ENCODE measurements at regions not wholly inside any gene's neighbourhood (a gene's known extent, or its start where the extent isn't known, plus 50 kb on each side); places are given as distances from the start of the nearest gene placed in this dataset.
A peak's percentile ranks its signal among the peaks of the same experiment; 100 is the strongest.

GRCh38 chrX:115373308-115373707, 83.8 kb downstream of the LUZP4 start:
- Histone ChIP-seq H4K20me1 (ENCODE audit: control insufficient read depth, extremely low read depth, insufficient read depth, low read length) (no peaks in the 10 kb centered on the region), H3K4me1 (ENCODE audit: control insufficient read depth, extremely low read depth, insufficient read depth, low read length) (peaks cover 3% of the 10 kb centered on the region), H3K27me3 (ENCODE audit: control insufficient read depth, insufficient read depth, low read length) (no peaks in the 10 kb centered on the region), H3K4me3 (replicated peaks in 1 of 4; ENCODE audit: control extremely low read depth in 1 of 4, insufficient read depth in 1 of 4, low read depth in 3 of 4, low read length in 4 of 4) (no peak overlapping the region), H3K79me2 (ENCODE audit: control insufficient read depth, insufficient read depth, low read length) (no peaks in the 10 kb centered on the region), H3K9me3 (ENCODE audit: control insufficient read depth, insufficient read depth, low read depth, low read length) (no peaks in the 10 kb centered on the region), H3K36me3 (ENCODE audit: control insufficient read depth, insufficient read depth, low read length) (no peaks in the 10 kb centered on the region), H3K4me2 (ENCODE audit: extremely low read depth, insufficient read depth, low read length) (no peak overlapping the region), H3K27ac (ENCODE audit: insufficient read depth, low read length) (no peak overlapping the region), H3K9ac (ENCODE audit: insufficient read depth, low read length) (no peak overlapping the region), H2AFZ (ENCODE audit: low read length) (no peak overlapping the region)
- DNase-seq (ENCODE audit: low read depth in 2 of 2), result no peak
- no peak for TF ChIP-seq CTCF (conservative IDR thresholded peaks at IDR 0.05 in 1 of 2, IDR thresholded peaks at IDR 0.05 in 1 of 2; ENCODE audit: low read depth in 1 of 2, low read length in 2 of 2)
- TF ChIP-seq EZH2 (IDR thresholded peaks at IDR 0.05; ENCODE audit: low read length, missing control alignments), result no peak

GRCh38 chrX:115378471-115378870, 89.0 kb downstream of the LUZP4 start:
- H3K9me3 ChIP-seq (ENCODE audit: control insufficient read depth, insufficient read depth, low read depth, low read length), result no peaks in the 10 kb centered on the region
- no peaks in the 10 kb centered on the region for H3K27me3 ChIP-seq (ENCODE audit: control insufficient read depth, insufficient read depth, low read length)
- peak; percentile 66 to 76 for DNase-seq (ENCODE audit: low read depth in 2 of 2)
- H3K4me3 ChIP-seq (replicated peaks in 1 of 4; ENCODE audit: control extremely low read depth in 1 of 4, insufficient read depth in 1 of 4, low read depth in 3 of 4, low read length in 4 of 4), result no peak overlapping the region
- H3K4me1 ChIP-seq (ENCODE audit: control insufficient read depth, extremely low read depth, insufficient read depth, low read length), result no peaks in the 10 kb centered on the region
- no peak overlapping the region for H3K9ac ChIP-seq (ENCODE audit: insufficient read depth, low read length)
- TF ChIP-seq EZH2 (IDR thresholded peaks at IDR 0.05; ENCODE audit: low read length, missing control alignments) (no peak), CTCF (conservative IDR thresholded peaks at IDR 0.05 in 1 of 2, IDR thresholded peaks at IDR 0.05 in 1 of 2; ENCODE audit: low read depth in 1 of 2, low read length in 2 of 2) (peak in 1 of 2 donors; percentile 28)
- H3K36me3 ChIP-seq (ENCODE audit: control insufficient read depth, insufficient read depth, low read length), result no peaks in the 10 kb centered on the region
- H2AFZ ChIP-seq (ENCODE audit: low read length), result no peak overlapping the region
- no peaks in the 10 kb centered on the region for H3K79me2 ChIP-seq (ENCODE audit: control insufficient read depth, insufficient read depth, low read length)
- no peak overlapping the region for H3K27ac ChIP-seq (ENCODE audit: insufficient read depth, low read length)
- H4K20me1 ChIP-seq (ENCODE audit: control insufficient read depth, extremely low read depth, insufficient read depth, low read length), result no peaks in the 10 kb centered on the region
- no peak overlapping the region for H3K4me2 ChIP-seq (ENCODE audit: extremely low read depth, insufficient read depth, low read length)

- no peak overlapping the region for H3K4me2 ChIP-seq (ENCODE audit: extremely low read depth, insufficient read depth, low read length)
- H3K79me2 ChIP-seq (ENCODE audit: control insufficient read depth, insufficient read depth, low read length), result no peaks in the 10 kb centered on the region
- H3K9ac ChIP-seq (ENCODE audit: insufficient read depth, low read length), result no peak overlapping the region
- H2AFZ ChIP-seq (ENCODE audit: low read length), result no peak overlapping the region
- TF ChIP-seq EZH2 (IDR thresholded peaks at IDR 0.05; ENCODE audit: low read length, missing control alignments) (no peak), CTCF (conservative IDR thresholded peaks at IDR 0.05 in 1 of 2, IDR thresholded peaks at IDR 0.05 in 1 of 2; ENCODE audit: low read depth in 1 of 2, low read length in 2 of 2) (no peak)
- H3K27me3 ChIP-seq (ENCODE audit: control insufficient read depth, insufficient read depth, low read length), result no peaks in the 10 kb centered on the region
- DNase-seq (ENCODE audit: low read depth in 2 of 2), result no peak
- H3K9me3 ChIP-seq (ENCODE audit: control insufficient read depth, insufficient read depth, low read depth, low read length), result no peaks in the 10 kb centered on the region
- no peak overlapping the region for H3K27ac ChIP-seq (ENCODE audit: insufficient read depth, low read length)
- no peaks in the 10 kb centered on the region for H3K36me3 ChIP-seq (ENCODE audit: control insufficient read depth, insufficient read depth, low read length)
- no peaks in the 10 kb centered on the region for H4K20me1 ChIP-seq (ENCODE audit: control insufficient read depth, extremely low read depth, insufficient read depth, low read length)
- no peaks in the 10 kb centered on the region for H3K4me1 ChIP-seq (ENCODE audit: control insufficient read depth, extremely low read depth, insufficient read depth, low read length)
- H3K4me3 ChIP-seq (replicated peaks in 1 of 4; ENCODE audit: control extremely low read depth in 1 of 4, insufficient read depth in 1 of 4, low read depth in 3 of 4, low read length in 4 of 4), result no peak overlapping the region
Observed at GRCh38 chrX:115387327-115387726, 97.8 kb downstream of the LUZP4 start.
